RWPE2 (cell line): ENCODE measurements at regions not wholly inside any gene's neighbourhood (a gene's known extent, or its start where the extent isn't known, plus 50 kb on each side); places are given as distances from the start of the nearest gene placed in this dataset.

Source experiments
- ATAC-seq: fragments of 200-7000 bp; cut with Tn5 transposase; 3 replicates; pipeline ENCODE4 v1.9.1; 2021; ENCODE audit warnings: low read depth
- DNase-seq: peaks from one replicate; pipeline ENCODE4 v3.0.0-alpha.2; 2020; ENCODE audit warnings: low spot score
- H3K27ac ChIP-seq: fragments of 450-650 bp; 2 replicates; pipeline ENCODE4 v1.5.1; 2017; ENCODE audit warnings: mild to moderate bottlenecking; ENCODE audit not compliant: poor library complexity, severe bottlenecking
- H3K27me3 ChIP-seq: fragments of 250-450 bp; sonication (Bioruptor Pico); 2 replicates; pipeline ENCODE4 v1.5.1; 2021; ENCODE audit warnings: mild to moderate bottlenecking, moderate library complexity; ENCODE audit not compliant: insufficient read depth, poor library complexity, severe bottlenecking
- H3K36me3 ChIP-seq: fragments of 250-450 bp; sonication (Bioruptor Pico); 2 replicates; pipeline ENCODE4 v1.5.1; 2020; ENCODE audit warnings: low read depth, mild to moderate bottlenecking, moderate library complexity
- H3K4me1 ChIP-seq: fragments of 250-450 bp; sonication (Bioruptor Pico); 2 replicates; pipeline ENCODE4 v1.5.1; 2021; ENCODE audit warnings: mild to moderate bottlenecking, moderate library complexity; ENCODE audit not compliant: insufficient read depth, poor library complexity, severe bottlenecking
- H3K4me3 ChIP-seq: fragments of 250-450 bp; sonication (Bioruptor Pico); 2 replicates; pipeline ENCODE4 v1.5.1; 2021; ENCODE audit warnings: mild to moderate bottlenecking, moderate library complexity; ENCODE audit not compliant: severe bottlenecking
- H3K9me3 ChIP-seq: fragments of 250-450 bp; sonication (Bioruptor Pico); 2 replicates; pipeline ENCODE4 v1.5.1; 2021; ENCODE audit warnings: mild to moderate bottlenecking, moderate library complexity; ENCODE audit not compliant: severe bottlenecking
- CTCF ChIP-seq: fragments of 450-650 bp; IDR thresholded peaks from one replicate; pipeline ENCODE4 v1.5.1; 2017; ENCODE audit warnings: mild to moderate bottlenecking, moderate library complexity; ENCODE audit not compliant: poor library complexity, severe bottlenecking

GRCh38 chrX:95693365-95693764 is 991.3 kb upstream of the DIAPH2 start:
- H3K4me3 ChIP-seq, result no peak overlapping the region
- no peak overlapping the region for H3K27ac ChIP-seq
- no peaks in the 10 kb centered on the region for H3K9me3 ChIP-seq
- H3K27me3 ChIP-seq, result no peaks in the 10 kb centered on the region
- no peak for TF ChIP-seq CTCF
- no peaks in the 10 kb centered on the region for H3K36me3 ChIP-seq
- H3K4me1 ChIP-seq, result no peaks in the 10 kb centered on the region
- DNase-seq (no peak), ATAC-seq (no peak)

- no peak overlapping the region for H3K27ac ChIP-seq
- H3K9me3 ChIP-seq, result no peaks in the 10 kb centered on the region
- H3K27me3 ChIP-seq, result no peaks in the 10 kb centered on the region
- DNase-seq (no peak), ATAC-seq (no peak)
- H3K36me3 ChIP-seq, result no peaks in the 10 kb centered on the region
- H3K4me3 ChIP-seq, result no peak overlapping the region
- TF ChIP-seq CTCF, result no peak
- no peaks in the 10 kb centered on the region for H3K4me1 ChIP-seq
These were observed 980.9 kb upstream of the DIAPH2 start for GRCh38 chrX:95703696-95704095.

DNA sequence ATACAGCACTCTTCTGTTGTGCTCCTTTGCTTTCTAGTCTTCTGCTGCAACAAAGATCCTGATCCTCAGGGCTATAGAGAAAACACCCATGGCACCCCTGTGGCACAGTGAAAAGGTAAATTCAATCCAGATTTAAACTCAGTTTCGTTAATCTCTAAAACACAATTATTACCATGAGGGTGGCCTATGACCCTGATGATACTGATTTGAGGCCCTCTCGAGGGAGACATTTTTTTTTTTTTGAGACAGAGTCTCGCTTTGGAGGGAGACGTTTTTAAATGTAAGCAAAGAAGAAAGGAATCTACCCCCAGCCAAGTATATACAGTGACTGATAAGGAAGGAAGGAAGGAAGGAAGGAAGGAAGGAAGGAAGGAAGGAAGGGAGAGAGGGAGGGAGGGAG is 967.8 kb upstream of the DIAPH2 start:
- no peaks in the 10 kb centered on the region for H3K27me3 ChIP-seq
- no peaks in the 10 kb centered on the region for H3K9me3 ChIP-seq
- H3K4me3 ChIP-seq, result no peak overlapping the region
- no peak overlapping the region for H3K27ac ChIP-seq
- H3K36me3 ChIP-seq, result no peaks in the 10 kb centered on the region
- no peaks in the 10 kb centered on the region for H3K4me1 ChIP-seq
- ATAC-seq (no peak), DNase-seq (no peak)
- no peak for TF ChIP-seq CTCF

DNA sequence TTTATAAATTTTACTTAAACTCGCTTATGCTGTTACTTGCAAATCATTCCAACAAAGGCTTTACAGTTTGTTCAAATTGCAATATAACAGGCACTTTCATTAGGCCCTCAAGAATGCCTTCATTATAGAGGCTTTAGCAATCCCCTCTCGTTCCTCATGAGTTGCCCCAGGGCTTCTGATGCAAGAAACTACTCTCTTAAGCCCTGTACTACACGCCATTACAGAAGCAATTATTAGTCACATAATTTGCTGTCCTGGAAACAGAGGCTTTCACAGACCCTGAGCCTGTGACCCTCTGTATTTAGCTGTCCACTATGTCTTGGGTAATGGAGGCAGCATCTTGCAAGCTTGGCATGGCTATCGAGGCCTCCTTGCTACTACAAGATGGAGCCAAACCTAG is 965.9 kb upstream of the DIAPH2 start:
- DNase-seq, result no peak
- no peaks in the 10 kb centered on the region for H3K36me3 ChIP-seq
- H3K9me3 ChIP-seq, result no peaks in the 10 kb centered on the region
- H3K4me1 ChIP-seq, result no peaks in the 10 kb centered on the region
- H3K27me3 ChIP-seq, result no peaks in the 10 kb centered on the region
- no peak overlapping the region for H3K27ac ChIP-seq
- TF ChIP-seq CTCF, result no peak
- no peak overlapping the region for H3K4me3 ChIP-seq
- no peak for ATAC-seq

- ATAC-seq (no peak), DNase-seq (no peak)
- Histone ChIP-seq H3K4me3 (no peak overlapping the region), H3K36me3 (no peaks in the 10 kb centered on the region), H3K4me1 (no peaks in the 10 kb centered on the region), H3K9me3 (no peaks in the 10 kb centered on the region), H3K27me3 (no peaks in the 10 kb centered on the region), H3K27ac (no peak overlapping the region)
- no peak for TF ChIP-seq CTCF
These were observed 963.6 kb upstream of the DIAPH2 start for GRCh38 chrX:95721011-95721410.
